IMR-90 (cell line): ENCODE measurements at regions not wholly inside any gene's neighbourhood (a gene's known extent, or its start where the extent isn't known, plus 50 kb on each side); places are given as distances from the start of the nearest gene placed in this dataset.

Experiments
- ATAC-seq: fragments of 200-7000 bp; cut with Tn5 transposase; 2 replicates; pipeline ENCODE4 v1.9.1; 2020; ENCODE audit warnings: low read depth, mild to moderate bottlenecking, moderate library complexity
- BruUV-seq: library from RNA; stranded (reverse); fragments of 400-500 nt; replicated peaks from 2 replicates; lab custom pipeline; 2021; lab: Mats Ljungman, UMichigan
- CTCF ChIA-PET: fragments of 300-600 bp; formaldehyde crosslinking; extraction: SDS; loops from one replicate; lab custom pipeline; 2021; ENCODE audit warnings: antibody characterized with exemption; lab: Yijun Ruan, JAX
- POLR2A ChIA-PET: fragments of 300-600 bp; sonication (Branson Sonifier 250); formaldehyde crosslinking; loops from one replicate; lab custom pipeline; 2022; ENCODE audit warnings: antibody characterized with exemption; ENCODE audit not compliant: unreplicated experiment; lab: Charles Lee
- DNase-seq: peaks from one replicate; pipeline ENCODE4 v3.0.0; 2013
- H2AFZ ChIP-seq: replicated peaks from 2 replicates; pipeline ENCODE3; 2013; ENCODE audit warnings: low read length, mild to moderate bottlenecking; ENCODE audit not compliant: poor library complexity
- H2AK5ac ChIP-seq: 2 replicates; pipeline ENCODE4 v1.6.1; 2013; ENCODE audit warnings: low read depth, low read length, inconsistent platforms
- H2AK9ac ChIP-seq: replicated peaks from 2 replicates; pipeline ENCODE3; 2013; ENCODE audit warnings: mild to moderate bottlenecking, low read depth, low read length, moderate library complexity; ENCODE audit not compliant: poor library complexity
- H2BK120ac ChIP-seq: 2 replicates; pipeline ENCODE4 v1.6.1; 2013; ENCODE audit warnings: low read depth, low read length, inconsistent platforms
- H2BK15ac ChIP-seq: 3 replicates; pipeline ENCODE4 v1.6.1; 2013; ENCODE audit warnings: low read depth, low read length, inconsistent platforms
- H2BK20ac ChIP-seq: 2 replicates; pipeline ENCODE4 v1.6.1; 2013; ENCODE audit warnings: low read depth, mild to moderate bottlenecking, inconsistent platforms, low read length, moderate library complexity
- H2BK5ac ChIP-seq: 2 replicates; pipeline ENCODE4 v1.6.1; 2013; ENCODE audit warnings: mild to moderate bottlenecking, low read depth, low read length, inconsistent platforms; ENCODE audit not compliant: poor library complexity, severe bottlenecking
- H3K14ac ChIP-seq: replicated peaks from 2 replicates; pipeline ENCODE4 v1.6.1; 2013; ENCODE audit warnings: low read depth, low read length, inconsistent platforms
- H3K18ac ChIP-seq: 2 replicates; pipeline ENCODE4 v1.6.1; 2013; ENCODE audit warnings: low read depth, low read length, control low read depth
- H3K23ac ChIP-seq: 2 replicates; pipeline ENCODE4 v1.6.1; 2013; ENCODE audit warnings: low read depth, low read length, inconsistent platforms
- H3K27ac ChIP-seq: 2 replicates; pipeline ENCODE4 v1.5.1; 2013; ENCODE audit warnings: mild to moderate bottlenecking, control low read depth, low read length; ENCODE audit not compliant: insufficient read depth
- H3K27me3 ChIP-seq: 2 replicates; pipeline ENCODE4 v1.6.1; 2013; ENCODE audit warnings: low read length; ENCODE audit not compliant: control insufficient read depth, insufficient read depth
- H3K36me3 ChIP-seq: 2 replicates; pipeline ENCODE4 v1.6.1; 2013; ENCODE audit warnings: low read length, mixed read lengths; ENCODE audit not compliant: control insufficient read depth, insufficient read depth
- H3K4ac ChIP-seq: 2 replicates; pipeline ENCODE4 v1.6.1; 2013; ENCODE audit warnings: low read depth, low read length, inconsistent platforms
- H3K4me1 ChIP-seq: 2 replicates; pipeline ENCODE4 v1.6.1; 2013; ENCODE audit warnings: low read length, mixed read lengths; ENCODE audit not compliant: control insufficient read depth, insufficient read depth
- H3K4me2 ChIP-seq: 2 replicates; pipeline ENCODE4 v1.6.1; 2013; ENCODE audit warnings: low read depth, mild to moderate bottlenecking, control low read depth, low read length, moderate library complexity
- H3K4me3 ChIP-seq: 2 replicates; pipeline ENCODE4 v1.5.1; 2013; ENCODE audit warnings: low read depth, mild to moderate bottlenecking, control low read depth, low read length, moderate library complexity; ENCODE audit not compliant: insufficient read depth
- H3K56ac ChIP-seq: 2 replicates; pipeline ENCODE4 v1.6.1; 2013; ENCODE audit warnings: low read length, inconsistent platforms; ENCODE audit not compliant: insufficient read depth; ENCODE audit errors: extremely low read depth
- H3K79me1 ChIP-seq, 2 experiments: 2 replicates each; pipeline ENCODE4 v1.6.1; 2013; ENCODE audit warnings: low read length in 2 of 2, inconsistent platforms in 1 of 2, low read depth in 1 of 2
- H3K9ac ChIP-seq: 2 replicates; pipeline ENCODE4 v1.6.1; 2013; ENCODE audit warnings: low read depth, low read length, control low read depth
- H3K9me1 ChIP-seq: 2 replicates; pipeline ENCODE4 v1.6.1; 2013; ENCODE audit warnings: low read length, inconsistent platforms; ENCODE audit not compliant: insufficient read depth
- H3K9me3 ChIP-seq: 2 replicates; pipeline ENCODE4 v1.6.1; 2013; ENCODE audit warnings: low read length; ENCODE audit not compliant: control insufficient read depth, insufficient read depth
- H4K20me1 ChIP-seq: 2 replicates; pipeline ENCODE4 v1.6.1; 2013; ENCODE audit warnings: low read length, inconsistent platforms; ENCODE audit not compliant: insufficient read depth
- H4K5ac ChIP-seq: 2 replicates; pipeline ENCODE4 v1.6.1; 2013; ENCODE audit warnings: mild to moderate bottlenecking, low read depth, low read length, control low read depth
- H4K8ac ChIP-seq, 2 experiments: 2 replicates each; pipeline ENCODE4 v1.6.1; 2013; ENCODE audit warnings: low read depth in 2 of 2, low read length in 2 of 2, control low read depth in 1 of 2, inconsistent platforms in 1 of 2
- H4K91ac ChIP-seq: 2 replicates; pipeline ENCODE4 v1.6.1; 2013; ENCODE audit warnings: low read depth, low read length, inconsistent platforms; ENCODE audit not compliant: insufficient read depth
- BHLHE40 ChIP-seq: fragments of 150-350 bp; IDR thresholded peaks from 2 replicates; pipeline ENCODE4 v1.6.1; 2016; ENCODE audit warnings: mild to moderate bottlenecking, low read depth, low read length
- CEBPB ChIP-seq: IDR thresholded peaks from 2 replicates; pipeline ENCODE4 v1.6.1; 2012; ENCODE audit warnings: low read depth, low read length, improper control_type of control experiment
- CHD1 ChIP-seq: IDR thresholded peaks from 2 replicates; pipeline ENCODE4 v1.6.1; 2012; ENCODE audit warnings: low read depth, low read length, improper control_type of control experiment
- ELK1 ChIP-seq: fragments of 150-350 bp; IDR thresholded peaks from 2 replicates; pipeline ENCODE4 v1.6.1; 2016; ENCODE audit warnings: low read depth, mild to moderate bottlenecking, low read length, moderate library complexity, borderline replicate concordance
- FOS ChIP-seq: fragments of 150-350 bp; IDR thresholded peaks from 2 replicates; pipeline ENCODE4 v1.6.1; 2016; ENCODE audit warnings: low read depth, low read length
- MAFK ChIP-seq: IDR thresholded peaks from 2 replicates; pipeline ENCODE4 v1.6.1; 2012; ENCODE audit warnings: low read depth, low read length, improper control_type of control experiment
- MAZ ChIP-seq: IDR thresholded peaks from 2 replicates; pipeline ENCODE4 v1.6.1; 2012; ENCODE audit warnings: low read depth, mild to moderate bottlenecking, low read length, improper control_type of control experiment, moderate library complexity, borderline replicate concordance
- MXI1 ChIP-seq: IDR thresholded peaks from 2 replicates; pipeline ENCODE4 v1.6.1; 2012; ENCODE audit warnings: low read depth, mild to moderate bottlenecking, low read length, moderate library complexity, borderline replicate concordance
- NFE2L2 ChIP-seq: fragments of 150-350 bp; IDR thresholded peaks from 2 replicates; pipeline ENCODE4 v1.6.1; 2016; ENCODE audit warnings: low read depth, mild to moderate bottlenecking, low read length
- POLR2A ChIP-seq: IDR thresholded peaks from 2 replicates; pipeline ENCODE4 v1.6.1; 2012; ENCODE audit warnings: mild to moderate bottlenecking, low read depth, low read length
- RAD21 ChIP-seq: IDR thresholded peaks from 2 replicates; pipeline ENCODE4 v1.6.1; 2012; ENCODE audit warnings: low read length, improper control_type of control experiment
- RCOR1 ChIP-seq: IDR thresholded peaks from 2 replicates; pipeline ENCODE4 v1.6.1; 2012; ENCODE audit warnings: mild to moderate bottlenecking, low read length, improper control_type of control experiment; ENCODE audit not compliant: insufficient replicate concordance
- RFX5 ChIP-seq: IDR thresholded peaks from 2 replicates; pipeline ENCODE4 v1.8.0; 2012; ENCODE audit warnings: low read depth, mild to moderate bottlenecking, low read length, moderate library complexity
- SMC3 ChIP-seq: fragments of 150-350 bp; IDR thresholded peaks from 2 replicates; pipeline ENCODE4 v1.6.1; 2016; ENCODE audit warnings: low read depth, mild to moderate bottlenecking, antibody characterized with exemption, low read length, moderate library complexity
- WGBS, 2 experiments: methylation state at CpG; one replicate each; pipeline versions ENCODE4 v1.1.5 to v1.1.7; 2013; ENCODE audit warnings: missing lambda C conversion rate in 2 of 2; ENCODE audit not compliant: insufficient read length in 1 of 2; ENCODE audit errors: extremely low coverage in 2 of 2; 5-methylcytosine and 5-hydroxymethylcytosine counted together
- dilution Hi-C: fragments of 300-500 bp; cut with HindIII; formaldehyde crosslinking; loops from one replicate; pipeline ENCODE4 v1.14.3; 2018; ENCODE audit warnings: low sequenced_read_pairs; ENCODE audit not compliant: unreplicated experiment
- in situ Hi-C: fragments of 300-500 bp; cut with MboI; formaldehyde crosslinking; loops from 3 replicates; pipeline ENCODE4 v1.14.3; 2019; ENCODE audit warnings: low sequenced_read_pairs, inconsistent platforms, mixed read lengths
- intact Hi-C: fragments of 100-400 bp; cut with micrococcal nuclease; formaldehyde crosslinking; loops from 2 replicates; pipeline ENCODE4 v1.10.0; 2022
- TF ChIP-seq, protein P1 (sequence below): fragments of 150-350 bp; IDR thresholded peaks from 2 replicates; pipeline ENCODE4 v1.6.1; 2017; ENCODE audit warnings: mild to moderate bottlenecking, antibody characterized with exemption, low read length, low read depth
- TF ChIP-seq, protein P2 (sequence below): conservative IDR thresholded peaks from 2 replicates; pipeline ENCODE4 v1.5.1; 2012; ENCODE audit warnings: mild to moderate bottlenecking, low read depth, low read length, improper control_type of control experiment

DNA sequence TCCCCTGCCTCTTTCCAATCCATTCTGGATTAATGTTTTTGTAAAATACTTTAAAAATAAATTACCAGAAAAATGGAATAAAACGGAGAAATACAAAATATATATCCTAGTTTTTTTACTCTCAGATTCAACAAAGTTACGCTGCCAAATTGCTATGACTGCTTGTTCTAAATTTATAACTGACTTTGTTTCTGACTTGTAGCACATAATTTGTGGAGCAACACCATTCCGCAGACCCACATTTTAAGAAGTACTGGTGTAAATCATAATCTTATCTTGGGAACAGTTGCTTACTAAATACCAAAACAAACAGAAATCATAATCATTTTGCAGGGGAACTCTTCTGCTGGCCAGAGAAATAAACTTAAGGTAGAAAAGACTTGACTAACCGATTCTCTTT, 339.4 kb upstream of the CBLB start:
- dilution Hi-C loops (no loop called here), intact Hi-C loops (loop anchor here (10.0 kb wide), 1 partner anchor 523 kb away; no protein-coding TSS in a partner anchor), in situ Hi-C loops (no loop called here)
- no peaks in the 10 kb centered on the region for H3K4me1 ChIP-seq
- no peak overlapping the region for H3K4me3 ChIP-seq
- no peak overlapping the region for H2BK120ac ChIP-seq
- no peaks in the 10 kb centered on the region for H3K79me1 ChIP-seq
- H3K27ac ChIP-seq: no peak overlapping the region
- H3K14ac ChIP-seq: no peak overlapping the region
- no peak overlapping the region for H3K9ac ChIP-seq
- no peaks in the 10 kb centered on the region for H4K20me1 ChIP-seq
- no peak overlapping the region for H3K4ac ChIP-seq
- H3K56ac ChIP-seq: no peak overlapping the region
- no peaks in the 10 kb centered on the region for H3K36me3 ChIP-seq
- no peak for ATAC-seq
- no peak overlapping the region for H3K4me2 ChIP-seq
- ChIA-PET POLR2A (no interaction called here), CTCF (no interaction called here)
- no peak for DNase-seq
- H2AFZ ChIP-seq: no peak overlapping the region
- H2AK5ac ChIP-seq: no peak overlapping the region
- H4K8ac ChIP-seq: no peak overlapping the region
- H3K27me3 ChIP-seq: no peaks in the 10 kb centered on the region
- no peaks in the 10 kb centered on the region for H3K9me1 ChIP-seq
- no peaks in the 10 kb centered on the region for H3K9me3 ChIP-seq
- no peak overlapping the region for H2BK20ac ChIP-seq
- no TSS peak for BruUV-seq
- H4K91ac ChIP-seq: no peak overlapping the region
- no peak overlapping the region for H2AK9ac ChIP-seq
- no peak overlapping the region for H3K23ac ChIP-seq
- H4K5ac ChIP-seq: no peak overlapping the region
- no peak overlapping the region for H2BK15ac ChIP-seq
- WGBS, 2 experiments: no CpG with 5 or more reads among the region's 4 CpGs
- H2BK5ac ChIP-seq: no peak overlapping the region
- no peak overlapping the region for H3K18ac ChIP-seq
- no peak for TF ChIP-seq NFE2L2
- TF ChIP-seq, protein P1, sequence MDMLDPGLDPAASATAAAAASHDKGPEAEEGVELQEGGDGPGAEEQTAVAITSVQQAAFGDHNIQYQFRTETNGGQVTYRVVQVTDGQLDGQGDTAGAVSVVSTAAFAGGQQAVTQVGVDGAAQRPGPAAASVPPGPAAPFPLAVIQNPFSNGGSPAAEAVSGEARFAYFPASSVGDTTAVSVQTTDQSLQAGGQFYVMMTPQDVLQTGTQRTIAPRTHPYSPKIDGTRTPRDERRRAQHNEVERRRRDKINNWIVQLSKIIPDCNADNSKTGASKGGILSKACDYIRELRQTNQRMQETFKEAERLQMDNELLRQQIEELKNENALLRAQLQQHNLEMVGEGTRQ: no peak
- TF ChIP-seq CEBPB: no peak
- TF ChIP-seq CHD1: no peak
- TF ChIP-seq, protein P2, sequence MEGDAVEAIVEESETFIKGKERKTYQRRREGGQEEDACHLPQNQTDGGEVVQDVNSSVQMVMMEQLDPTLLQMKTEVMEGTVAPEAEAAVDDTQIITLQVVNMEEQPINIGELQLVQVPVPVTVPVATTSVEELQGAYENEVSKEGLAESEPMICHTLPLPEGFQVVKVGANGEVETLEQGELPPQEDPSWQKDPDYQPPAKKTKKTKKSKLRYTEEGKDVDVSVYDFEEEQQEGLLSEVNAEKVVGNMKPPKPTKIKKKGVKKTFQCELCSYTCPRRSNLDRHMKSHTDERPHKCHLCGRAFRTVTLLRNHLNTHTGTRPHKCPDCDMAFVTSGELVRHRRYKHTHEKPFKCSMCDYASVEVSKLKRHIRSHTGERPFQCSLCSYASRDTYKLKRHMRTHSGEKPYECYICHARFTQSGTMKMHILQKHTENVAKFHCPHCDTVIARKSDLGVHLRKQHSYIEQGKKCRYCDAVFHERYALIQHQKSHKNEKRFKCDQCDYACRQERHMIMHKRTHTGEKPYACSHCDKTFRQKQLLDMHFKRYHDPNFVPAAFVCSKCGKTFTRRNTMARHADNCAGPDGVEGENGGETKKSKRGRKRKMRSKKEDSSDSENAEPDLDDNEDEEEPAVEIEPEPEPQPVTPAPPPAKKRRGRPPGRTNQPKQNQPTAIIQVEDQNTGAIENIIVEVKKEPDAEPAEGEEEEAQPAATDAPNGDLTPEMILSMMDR: no peak
- TF ChIP-seq RAD21: no peak
- no peak for TF ChIP-seq POLR2A
- no peak for TF ChIP-seq MXI1
- TF ChIP-seq RFX5: no peak
- TF ChIP-seq MAZ: no peak
- no peak for TF ChIP-seq RCOR1
- TF ChIP-seq SMC3: no peak
- no peak for TF ChIP-seq FOS
- TF ChIP-seq MAFK: no peak
- TF ChIP-seq ELK1: no peak
- TF ChIP-seq BHLHE40: no peak
